Neuronal stem cell (in vitro differentiated cells): ENCODE measurements at regions not wholly inside any gene's neighbourhood (a gene's known extent, or its start where the extent isn't known, plus 50 kb on each side); places are given as distances from the start of the nearest gene placed in this dataset.

Experiments
- DNase-seq: peaks from one replicate; pipeline ENCODE4 v3.0.0-alpha.2; 2013; ENCODE audit warnings: low spot score
- H2AFZ ChIP-seq: one replicate; pipeline ENCODE4 v1.6.1; 2013; ENCODE audit warnings: mild to moderate bottlenecking, low read length, inconsistent platforms
- H2AK5ac ChIP-seq: 2 replicates; pipeline ENCODE4 v1.6.1; 2013; ENCODE audit warnings: low read depth, mild to moderate bottlenecking, inconsistent platforms, low read length, moderate library complexity, mixed read lengths
- H2BK120ac ChIP-seq: 2 replicates; pipeline ENCODE4 v1.6.1; 2013; ENCODE audit warnings: low read depth, mild to moderate bottlenecking, inconsistent platforms, low read length, moderate library complexity, mixed read lengths
- H2BK12ac ChIP-seq: one replicate; pipeline ENCODE4 v1.6.1; 2013; ENCODE audit warnings: low read length, inconsistent platforms
- H2BK15ac ChIP-seq: 2 replicates; pipeline ENCODE4 v1.6.1; 2013; ENCODE audit warnings: mild to moderate bottlenecking, low read length, inconsistent platforms, mixed read lengths
- H2BK5ac ChIP-seq: one replicate; pipeline ENCODE4 v1.6.1; 2013; ENCODE audit warnings: inconsistent platforms, mild to moderate bottlenecking, low read length, moderate library complexity
- H3K14ac ChIP-seq: one replicate; pipeline ENCODE4 v1.6.1; 2013; ENCODE audit warnings: low read length, inconsistent platforms
- H3K18ac ChIP-seq: 2 replicates; pipeline ENCODE4 v1.6.1; 2013; ENCODE audit warnings: low read length, inconsistent platforms
- H3K23ac ChIP-seq: 2 replicates; pipeline ENCODE4 v1.6.1; 2013; ENCODE audit warnings: low read depth, mild to moderate bottlenecking, mixed read lengths, low read length, inconsistent platforms; ENCODE audit not compliant: poor library complexity
- H3K27ac ChIP-seq: replicated peaks from 3 replicates; pipeline ENCODE4 v1.5.1; 2013; ENCODE audit warnings: low read length, inconsistent platforms
- H3K27me3 ChIP-seq, 3 experiments: 2 replicates each; pipeline ENCODE4 v1.6.1; 2013; ENCODE audit warnings: low read length in 3 of 3, mild to moderate bottlenecking in 2 of 3, inconsistent platforms in 1 of 3, low read depth in 1 of 3, mixed read lengths in 1 of 3, moderate library complexity in 1 of 3; ENCODE audit not compliant: control insufficient read depth in 3 of 3, insufficient read depth in 3 of 3
- H3K36me3 ChIP-seq, 2 donors: replicated peaks in 1 of 2; 2 replicates each; pipeline ENCODE4 v1.6.1; 2013; ENCODE audit warnings: low read length in 2 of 2; ENCODE audit not compliant: control insufficient read depth in 2 of 2, insufficient read depth in 2 of 2
- H3K4ac ChIP-seq: 2 replicates; pipeline ENCODE4 v1.6.1; 2013; ENCODE audit warnings: inconsistent platforms, mild to moderate bottlenecking, low read length, moderate library complexity
- H3K4me1 ChIP-seq, 2 donors: 1 replicate in 1 of 2; 2 replicates in 1 of 2; pipeline ENCODE4 v1.6.1; 2013; ENCODE audit warnings: low read length in 2 of 2, low read depth in 1 of 2; ENCODE audit not compliant: control insufficient read depth in 2 of 2, insufficient read depth in 1 of 2
- H3K4me2 ChIP-seq: one replicate; pipeline ENCODE4 v1.6.1; 2013; ENCODE audit warnings: mild to moderate bottlenecking, low read length, inconsistent platforms; ENCODE audit not compliant: insufficient read depth, poor library complexity, severe bottlenecking
- H3K4me3 ChIP-seq, 2 donors: 2 replicates each; pipeline ENCODE4 v1.5.1; 2013; ENCODE audit warnings: low read length in 2 of 2, mild to moderate bottlenecking in 2 of 2, inconsistent platforms in 1 of 2, moderate library complexity in 1 of 2
- H3K79me1 ChIP-seq: one replicate; pipeline ENCODE4 v1.6.1; 2013; ENCODE audit warnings: low read depth, mild to moderate bottlenecking, inconsistent platforms, low read length, moderate library complexity
- H3K9ac ChIP-seq: one replicate; pipeline ENCODE4 v1.6.1; 2013; ENCODE audit warnings: mild to moderate bottlenecking, low read depth, low read length, inconsistent platforms; ENCODE audit not compliant: poor library complexity
- H3K9me3 ChIP-seq, 2 donors: replicated peaks in 1 of 2; 2 replicates each; pipeline versions ENCODE3 to v1.6.1; 2013; ENCODE audit warnings: low read length in 2 of 2, mild to moderate bottlenecking in 2 of 2, inconsistent platforms in 1 of 2, low read depth in 1 of 2, mixed read lengths in 1 of 2, moderate library complexity in 1 of 2; ENCODE audit not compliant: control insufficient read depth in 2 of 2, insufficient read depth in 1 of 2
- H4K8ac ChIP-seq: one replicate; pipeline ENCODE4 v1.6.1; 2013; ENCODE audit warnings: low read depth, mild to moderate bottlenecking, inconsistent platforms, low read length, moderate library complexity
- H4K91ac ChIP-seq: one replicate; pipeline ENCODE4 v1.6.1; 2013; ENCODE audit warnings: low read length, low read depth, mild to moderate bottlenecking, inconsistent platforms; ENCODE audit not compliant: poor library complexity
- WGBS, 2 donors: extraction: QIAGEN DNeasy Blood & Tissue Kit; methylation state at CpG; one replicate each; pipeline ENCODE4 v1.1.7; 2013; ENCODE audit warnings: missing lambda C conversion rate in 2 of 2, mixed read lengths in 1 of 2; ENCODE audit not compliant: insufficient read length in 2 of 2, insufficient replicate concordance in 1 of 2; ENCODE audit errors: extremely low coverage in 2 of 2; 5-methylcytosine and 5-hydroxymethylcytosine counted together

DNA sequence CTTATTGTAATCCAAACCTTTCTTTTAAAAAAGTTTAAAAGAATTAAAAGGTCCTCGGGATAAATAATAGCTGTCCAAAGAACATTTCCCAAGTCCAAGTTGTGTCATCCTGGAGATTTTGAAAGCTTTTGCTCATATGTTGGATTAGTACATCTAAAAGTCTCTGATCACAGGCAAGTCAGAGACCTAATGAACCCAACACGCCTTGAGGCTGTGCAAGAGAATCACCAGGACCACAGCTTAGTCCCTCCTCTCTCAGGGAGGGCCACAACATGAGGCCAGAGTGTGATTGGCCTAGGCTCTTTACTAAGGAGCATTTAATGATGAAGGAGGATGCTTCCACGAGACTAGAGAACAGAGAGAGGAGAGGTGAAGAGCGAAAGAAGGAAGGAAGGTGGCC lies 98.7 kb upstream of the OR5AK2 start:
- Histone ChIP-seq H4K91ac (no peak overlapping the region), H3K14ac (no peak overlapping the region), H3K4me3 (no peak overlapping the region), H3K4ac (no peak overlapping the region), H2BK5ac (no peak overlapping the region), H3K18ac (no peak overlapping the region), H3K36me3 (no peaks in the 10 kb centered on the region), H2BK15ac (no peak overlapping the region), H2BK12ac (no peak overlapping the region), H3K27ac (no peak overlapping the region), H4K8ac (no peak overlapping the region), H3K4me1 (peaks cover 0 to 2% of the 10 kb centered on the region in 2 donors), H2BK120ac (no peak overlapping the region), H3K79me1 (no peaks in the 10 kb centered on the region), H3K23ac (no peak overlapping the region), H3K4me2 (no peak overlapping the region), H2AFZ (no peak overlapping the region), H3K9me3 (no peaks in the 10 kb centered on the region), H3K27me3 (peaks cover 0 to 10% (median 0%) of the 10 kb centered on the region in 3 experiments), H3K9ac (no peak overlapping the region), H2AK5ac (no peak overlapping the region)
- no CpG with 5 or more reads among the region's 4 CpGs for WGBS, 2 donors
- no peak for DNase-seq

DNA sequence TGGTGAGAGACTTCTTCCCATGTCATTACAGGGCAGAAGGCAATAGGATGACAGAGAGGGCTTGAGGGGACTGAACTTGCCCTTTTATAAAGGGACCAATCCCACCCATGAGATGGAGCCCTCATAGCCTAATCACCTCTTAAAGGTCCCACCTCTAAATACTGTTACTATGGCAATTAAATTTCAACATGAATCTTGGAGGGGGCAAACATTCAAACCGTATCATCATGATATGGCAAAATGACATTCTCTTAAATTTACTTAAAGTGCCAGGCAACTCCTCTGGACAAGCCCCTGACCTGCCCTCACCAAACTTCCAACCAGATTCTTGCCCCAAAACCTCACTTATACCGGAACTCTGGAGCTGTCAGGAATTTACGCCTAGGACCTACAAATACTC lies 100.8 kb upstream of the OR5AK2 start:
- H2BK15ac ChIP-seq: no peak overlapping the region
- no peak overlapping the region for H3K4me3 ChIP-seq
- peaks cover 0 to 3% of the 10 kb centered on the region in 2 donors for H3K4me1 ChIP-seq
- H3K14ac ChIP-seq: no peak overlapping the region
- H3K23ac ChIP-seq: no peak overlapping the region
- H3K27ac ChIP-seq: no peak overlapping the region
- no peak overlapping the region for H2AK5ac ChIP-seq
- no peak overlapping the region for H3K9ac ChIP-seq
- no peak overlapping the region for H3K4me2 ChIP-seq
- no peak overlapping the region for H4K8ac ChIP-seq
- no peak overlapping the region for H2BK12ac ChIP-seq
- no peaks in the 10 kb centered on the region for H3K79me1 ChIP-seq
- H3K18ac ChIP-seq: no peak overlapping the region
- no peak overlapping the region for H2BK120ac ChIP-seq
- no peak for DNase-seq
- H3K27me3 ChIP-seq: peaks cover 0 to 10% (median 0%) of the 10 kb centered on the region in 3 experiments
- H3K4ac ChIP-seq: no peak overlapping the region
- WGBS, 2 donors: no CpG with 5 or more reads among the region's 3 CpGs
- H4K91ac ChIP-seq: no peak overlapping the region
- H3K36me3 ChIP-seq: no peaks in the 10 kb centered on the region
- H2BK5ac ChIP-seq: no peak overlapping the region
- H3K9me3 ChIP-seq: no peaks in the 10 kb centered on the region
- no peak overlapping the region for H2AFZ ChIP-seq

- no peak overlapping the region for H2BK120ac ChIP-seq
- H2BK5ac ChIP-seq: no peak overlapping the region
- no peak overlapping the region for H3K4me3 ChIP-seq
- H2BK12ac ChIP-seq: no peak overlapping the region
- no peak overlapping the region for H3K27ac ChIP-seq
- H3K79me1 ChIP-seq: no peaks in the 10 kb centered on the region
- no peak overlapping the region for H3K18ac ChIP-seq
- H4K8ac ChIP-seq: no peak overlapping the region
- no peak overlapping the region for H3K23ac ChIP-seq
- no peak overlapping the region for H3K9ac ChIP-seq
- no peak overlapping the region for H3K14ac ChIP-seq
- H3K4ac ChIP-seq: no peak overlapping the region
- no peak overlapping the region for H2AFZ ChIP-seq
- no peak overlapping the region for H4K91ac ChIP-seq
- H3K4me2 ChIP-seq: no peak overlapping the region
- H3K9me3 ChIP-seq: no peaks in the 10 kb centered on the region
- no peaks in the 10 kb centered on the region for H3K36me3 ChIP-seq
- no peak overlapping the region for H2BK15ac ChIP-seq
- no peak for DNase-seq
- H3K4me1 ChIP-seq: peaks cover 0 to 3% of the 10 kb centered on the region in 2 donors
- peaks cover 0 to 10% (median 0%) of the 10 kb centered on the region in 3 experiments for H3K27me3 ChIP-seq
- WGBS, 2 donors: no CpG with 5 or more reads among the region's 6 CpGs
- no peak overlapping the region for H2AK5ac ChIP-seq
These were observed 102.3 kb upstream of the OR5AK2 start for GRCh38 chr11:56886455-56886854.

DNA sequence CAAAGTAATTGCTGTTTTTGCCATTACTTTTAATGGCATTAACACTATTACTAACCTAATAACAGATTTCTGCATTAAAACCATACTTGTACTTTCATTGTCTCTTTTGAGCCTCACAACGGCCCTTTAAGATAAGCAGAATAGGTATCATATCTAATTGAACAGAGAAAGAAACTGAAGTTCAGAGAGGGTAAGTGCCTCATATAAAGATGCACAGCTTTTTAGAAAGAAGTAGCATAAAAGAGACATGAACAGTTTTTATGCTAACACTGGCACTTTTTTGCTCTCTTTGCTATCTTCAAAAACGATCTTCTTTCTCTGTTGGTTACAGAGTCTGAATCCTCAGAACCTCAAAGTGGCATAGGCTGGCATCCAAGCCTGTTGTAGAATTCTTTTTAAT lies 102.9 kb upstream of the OR5AK2 start:
- no peak overlapping the region for H2BK15ac ChIP-seq
- no peak overlapping the region for H3K9ac ChIP-seq
- no peak overlapping the region for H2BK5ac ChIP-seq
- H2BK12ac ChIP-seq: no peak overlapping the region
- no peak overlapping the region for H2BK120ac ChIP-seq
- no peak overlapping the region for H2AFZ ChIP-seq
- no peaks in the 10 kb centered on the region for H3K79me1 ChIP-seq
- H3K27me3 ChIP-seq: peaks cover 0 to 8% (median 0%) of the 10 kb centered on the region in 3 experiments
- H3K4me2 ChIP-seq: no peak overlapping the region
- no peaks in the 10 kb centered on the region for H3K9me3 ChIP-seq
- no peak overlapping the region for H4K91ac ChIP-seq
- WGBS, 2 donors: no CpG with 5 or more reads among the region's 2 CpGs
- no peak overlapping the region for H3K23ac ChIP-seq
- H3K27ac ChIP-seq: no peak overlapping the region
- no peak overlapping the region for H3K18ac ChIP-seq
- no peak overlapping the region for H3K4ac ChIP-seq
- H3K14ac ChIP-seq: no peak overlapping the region
- no peak for DNase-seq
- H3K36me3 ChIP-seq: no peaks in the 10 kb centered on the region
- no peak overlapping the region for H3K4me3 ChIP-seq
- H4K8ac ChIP-seq: no peak overlapping the region
- H3K4me1 ChIP-seq: peaks cover 0 to 3% of the 10 kb centered on the region in 2 donors
- H2AK5ac ChIP-seq: no peak overlapping the region
